ENCODE measurements at regions not wholly inside any gene's neighbourhood (a gene's known extent, or its start where the extent isn't known, plus 50 kb on each side); places are given as distances from the start of the nearest gene placed in this dataset.

- Histone ChIP-seq H3F3A (ENCODE audit: control insufficient read depth, insufficient read depth) (no peaks in the 10 kb centered on the region), H4K20me1 (ENCODE audit: control insufficient read depth, insufficient read depth, low read depth, low read length) (no peaks in the 10 kb centered on the region), H3K27ac (ENCODE audit: low read depth, low read length) (no peak overlapping the region), H3K36me3 (ENCODE audit: control insufficient read depth, low read length) (no peaks in the 10 kb centered on the region), H3K4me1 (ENCODE audit: control insufficient read depth, low read length) (no peaks in the 10 kb centered on the region), H3K4me3 (ENCODE audit: low read length) (no peak overlapping the region), H3K9me3 (ENCODE audit: control insufficient read depth, insufficient read depth, low read length) (no peaks in the 10 kb centered on the region), H3K9me2 (replicated peaks; ENCODE audit: control insufficient read depth, low read length) (no peaks in the 10 kb centered on the region), H3K27me3 (ENCODE audit: control insufficient read depth, low read length) (peaks cover 13% of the 10 kb centered on the region), H3K4me2 (ENCODE audit: low read length) (no peak overlapping the region), H3K79me2 (ENCODE audit: control insufficient read depth, low read length) (no peaks in the 10 kb centered on the region)
- TF ChIP-seq CTCF (IDR thresholded peaks at IDR 0.05; ENCODE audit: low read depth, low read length, poor library complexity, severe bottlenecking) (no peak), EZH2phosphoT487 (IDR thresholded peaks at IDR 0.05; ENCODE audit: borderline replicate concordance, low read length) (no peak)
These were observed 145.5 kb upstream of the FOXF1 start for GRCh38 chr16:86364653-86365380.

DNA sequence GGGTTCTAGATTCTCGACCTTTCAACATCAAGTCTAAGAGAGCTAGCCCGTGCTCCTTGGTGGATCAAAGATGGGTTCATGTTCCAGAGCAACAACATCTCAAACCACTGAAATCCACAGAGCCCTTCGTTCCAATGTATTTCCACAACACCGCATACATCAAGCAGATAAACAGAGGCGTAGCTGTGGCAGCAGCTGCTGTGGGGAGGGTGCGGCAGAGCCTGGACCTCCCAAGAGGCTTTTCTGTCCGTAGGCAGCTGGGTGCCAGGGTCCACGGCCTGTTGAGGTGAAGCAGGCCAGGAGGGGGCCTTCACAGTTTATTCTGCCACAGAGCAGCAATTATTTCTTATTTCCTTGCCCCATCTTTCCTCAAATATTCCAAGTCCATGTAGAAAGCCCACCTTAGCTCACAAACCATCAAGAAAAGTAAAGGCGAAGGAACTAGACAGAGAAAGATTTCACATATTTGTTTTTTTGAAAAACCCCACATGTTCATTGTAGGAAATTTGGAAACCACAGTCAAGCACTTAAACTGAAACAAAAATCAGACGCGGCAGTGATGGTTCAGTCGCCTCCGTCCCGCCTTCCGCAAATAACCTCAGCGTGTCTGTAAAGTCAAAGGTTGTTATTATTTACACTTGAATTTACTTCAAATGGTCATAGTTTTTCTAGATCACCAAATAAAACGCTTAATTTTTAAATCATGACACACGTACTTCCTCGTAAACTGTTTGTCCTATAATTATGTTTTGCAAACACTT is 144.6 kb upstream of the FOXF1 start:
- H3K4me2 ChIP-seq (ENCODE audit: low read length), result no peak overlapping the region
- TF ChIP-seq EZH2phosphoT487 (IDR thresholded peaks at IDR 0.05; ENCODE audit: borderline replicate concordance, low read length) (no peak), CTCF (IDR thresholded peaks at IDR 0.05; ENCODE audit: low read depth, low read length, poor library complexity, severe bottlenecking) (no peak)
- H3K27me3 ChIP-seq (ENCODE audit: control insufficient read depth, low read length), result peaks cover 13% of the 10 kb centered on the region
- no peak overlapping the region for H3K4me3 ChIP-seq (ENCODE audit: low read length)
- no peaks in the 10 kb centered on the region for H3K4me1 ChIP-seq (ENCODE audit: control insufficient read depth, low read length)
- H4K20me1 ChIP-seq (ENCODE audit: control insufficient read depth, insufficient read depth, low read depth, low read length), result no peaks in the 10 kb centered on the region
- no peaks in the 10 kb centered on the region for H3K36me3 ChIP-seq (ENCODE audit: control insufficient read depth, low read length)
- no peaks in the 10 kb centered on the region for H3K9me3 ChIP-seq (ENCODE audit: control insufficient read depth, insufficient read depth, low read length)
- H3K9me2 ChIP-seq (replicated peaks; ENCODE audit: control insufficient read depth, low read length), result no peaks in the 10 kb centered on the region
- H3F3A ChIP-seq (ENCODE audit: control insufficient read depth, insufficient read depth), result no peaks in the 10 kb centered on the region
- no peak overlapping the region for H3K27ac ChIP-seq (ENCODE audit: low read depth, low read length)
- no peaks in the 10 kb centered on the region for H3K79me2 ChIP-seq (ENCODE audit: control insufficient read depth, low read length)

GRCh38 chr16:86366481-86366880 is 143.8 kb upstream of the FOXF1 start:
- no peak overlapping the region for H3K4me2 ChIP-seq (ENCODE audit: low read length)
- H3K79me2 ChIP-seq (ENCODE audit: control insufficient read depth, low read length), result no peaks in the 10 kb centered on the region
- no peaks in the 10 kb centered on the region for H3K36me3 ChIP-seq (ENCODE audit: control insufficient read depth, low read length)
- no peaks in the 10 kb centered on the region for H3F3A ChIP-seq (ENCODE audit: control insufficient read depth, insufficient read depth)
- H3K9me2 ChIP-seq (replicated peaks; ENCODE audit: control insufficient read depth, low read length), result no peaks in the 10 kb centered on the region
- no peak overlapping the region for H3K27ac ChIP-seq (ENCODE audit: low read depth, low read length)
- TF ChIP-seq EZH2phosphoT487 (IDR thresholded peaks at IDR 0.05; ENCODE audit: borderline replicate concordance, low read length) (no peak), CTCF (IDR thresholded peaks at IDR 0.05; ENCODE audit: low read depth, low read length, poor library complexity, severe bottlenecking) (no peak)
- no peaks in the 10 kb centered on the region for H3K4me1 ChIP-seq (ENCODE audit: control insufficient read depth, low read length)
- peaks cover 13% of the 10 kb centered on the region for H3K27me3 ChIP-seq (ENCODE audit: control insufficient read depth, low read length)
- H3K4me3 ChIP-seq (ENCODE audit: low read length), result no peak overlapping the region
- H4K20me1 ChIP-seq (ENCODE audit: control insufficient read depth, insufficient read depth, low read depth, low read length), result no peaks in the 10 kb centered on the region
- H3K9me3 ChIP-seq (ENCODE audit: control insufficient read depth, insufficient read depth, low read length), result no peaks in the 10 kb centered on the region

Measured in DOHH2 (cell line).